K562 (cell line): ENCODE measurements at regions not wholly inside any gene's neighbourhood (a gene's known extent, or its start where the extent isn't known, plus 50 kb on each side); places are given as distances from the start of the nearest gene placed in this dataset.

Source experiments
- ATAC-seq: fragments of 200-7000 bp; cut with Tn5 transposase; 3 replicates; pipeline ENCODE4 v1.9.1; 2020; ENCODE audit warnings: moderate library complexity
- BruUV-seq: library from RNA; stranded (reverse); fragments of 400-500 nt; replicated peaks from 2 replicates; lab custom pipeline; 2021; lab: Mats Ljungman, UMichigan
- CTCF ChIA-PET: fragments of 300-600 bp; formaldehyde crosslinking; extraction: SDS; loops from one replicate; lab custom pipeline; 2021; ENCODE audit warnings: low intra/inter-chr PET ratio; lab: Yijun Ruan, JAX
- POLR2A ChIA-PET: fragments of 300-600, 350-650 bp; sonication (Branson Sonifier 250); formaldehyde crosslinking; extraction: SDS; loops from one replicate; lab custom pipeline; 2021; ENCODE audit warnings: antibody characterized with exemption, inconsistent platforms; lab: Yijun Ruan, JAX
- DNase-seq, 4 experiments: peaks; one replicate each; pipeline versions ENCODE4 v3.0.0 to v3.0.0-alpha.2; 2011 to 2018; ENCODE audit warnings: low spot score in 3 of 4, mixed read lengths in 3 of 4; ENCODE audit errors: extremely low read depth in 1 of 4
- FAIRE-seq: peaks from 2 replicates; lab custom pipeline; 2011; peaks lifted over from hg19 to GRCh38; lab: Jason Lieb, UNC
- H2AFZ ChIP-seq: 2 replicates; pipeline ENCODE4 v1.6.0; 2011; ENCODE audit warnings: low read depth, low read length, control low read depth, inconsistent platforms
- H3K27ac ChIP-seq: fragments of 200-600 bp; 3 replicates; pipeline ENCODE4 v1.8.0; 2011; ENCODE audit warnings: low read depth, mild to moderate bottlenecking, control low read depth, inconsistent platforms, low read length, moderate library complexity, mixed read lengths; ENCODE audit errors: extremely low read depth
- H3K27me3 ChIP-seq, 2 experiments: fragments of 300-600 bp in 1 of 2; 2 replicates in 1 of 2; 3 replicates in 1 of 2; pipeline versions ENCODE4 v1.6.0 to v1.8.0; 2011; ENCODE audit warnings: inconsistent platforms in 2 of 2, low read length in 2 of 2, mild to moderate bottlenecking in 1 of 2, mixed read lengths in 1 of 2, moderate library complexity in 1 of 2; ENCODE audit not compliant: control insufficient read depth in 2 of 2, insufficient read depth in 2 of 2
- H3K36me3 ChIP-seq: fragments of 300-600 bp; 3 replicates; pipeline ENCODE4 v1.8.0; 2011; ENCODE audit warnings: mild to moderate bottlenecking, low read length, inconsistent platforms; ENCODE audit not compliant: control insufficient read depth, insufficient read depth
- H3K4me1 ChIP-seq, 2 experiments: fragments of 200-600 bp in 1 of 2; replicated peaks in 1 of 2; 2 replicates in 1 of 2; 3 replicates in 1 of 2; pipeline versions ENCODE4 v1.5.1 to v1.8.0; 2011; ENCODE audit warnings: inconsistent platforms in 2 of 2, low read length in 2 of 2, mild to moderate bottlenecking in 1 of 2, mixed read lengths in 1 of 2, moderate library complexity in 1 of 2; ENCODE audit not compliant: control insufficient read depth in 2 of 2, insufficient read depth in 2 of 2
- H3K4me2 ChIP-seq: 2 replicates; pipeline ENCODE4 v1.6.1; 2011; ENCODE audit warnings: low read length, control low read depth, inconsistent platforms, mixed read lengths; ENCODE audit not compliant: insufficient read depth
- H3K4me3 ChIP-seq: fragments of 200-600 bp; sonication (generic), shearing (Covaris generic); 2 replicates; pipeline ENCODE4 v1.5.1; 2016; ENCODE audit warnings: control low read depth, inconsistent platforms
- H3K79me2 ChIP-seq: fragments of 200-600 bp; 3 replicates; pipeline ENCODE4 v1.8.0; 2011; ENCODE audit warnings: low read length, inconsistent platforms; ENCODE audit not compliant: control insufficient read depth, insufficient read depth
- H3K9ac ChIP-seq, 2 experiments: 2 replicates each; pipeline versions ENCODE4 v1.6.0 to v1.6.1; 2011; ENCODE audit warnings: low read depth in 2 of 2, low read length in 2 of 2, control low read depth in 1 of 2, inconsistent platforms in 1 of 2, mild to moderate bottlenecking in 1 of 2, mixed read lengths in 1 of 2; ENCODE audit not compliant: insufficient read depth in 1 of 2
- H3K9me1 ChIP-seq: one replicate; pipeline ENCODE4 v1.6.0; 2011; ENCODE audit warnings: inconsistent platforms, mild to moderate bottlenecking, low read length, moderate library complexity; ENCODE audit not compliant: control insufficient read depth, insufficient read depth
- H3K9me3 ChIP-seq: replicated peaks from 2 replicates; pipeline ENCODE4 v1.5.1; 2011; ENCODE audit warnings: low read depth, low read length, inconsistent platforms; ENCODE audit not compliant: control insufficient read depth, insufficient read depth
- H4K20me1 ChIP-seq: replicated peaks from 2 replicates; pipeline ENCODE4 v1.6.1; 2011; ENCODE audit warnings: low read length, inconsistent platforms, mixed read lengths; ENCODE audit not compliant: control insufficient read depth, insufficient read depth
- CCNT2 ChIP-seq: IDR thresholded peaks from 2 replicates; pipeline ENCODE4 v1.6.1; 2011; ENCODE audit warnings: borderline replicate concordance, low read depth, mild to moderate bottlenecking, moderate library complexity, mixed read lengths, low read length; ENCODE audit not compliant: insufficient read length; ENCODE audit errors: extremely low read depth
- CREM ChIP-seq: IDR thresholded peaks from 2 replicates; pipeline ENCODE4 v1.6.1; 2014; ENCODE audit warnings: antibody characterized with exemption, low read depth
- HSF4 ChIP-seq: fragments of 250-450 bp; sonication (Bioruptor Pico); IDR thresholded peaks from 2 replicates; pipeline ENCODE4 v2.1.2; 2022; ENCODE audit warnings: mild to moderate bottlenecking, moderate library complexity, borderline replicate concordance
- POU5F1 ChIP-seq: fragments of 150-350 bp; IDR thresholded peaks from 2 replicates; pipeline ENCODE4 v1.6.1; 2014; ENCODE audit warnings: borderline replicate concordance, low read length, low read depth, mild to moderate bottlenecking; ENCODE audit not compliant: partially characterized antibody
- RREB1 ChIP-seq: fragments of 250-450 bp; sonication (Bioruptor Pico); IDR thresholded peaks from 2 replicates; pipeline ENCODE4 v1.4.0; 2020
- SMAD4 ChIP-seq: fragments of 250-450 bp; sonication (Bioruptor Pico); conservative IDR thresholded peaks from 2 replicates; pipeline ENCODE4 v1.8.0; 2021; ENCODE audit warnings: inconsistent platforms, mild to moderate bottlenecking, moderate library complexity
- ZNF354B ChIP-seq: fragments of 250-450 bp; sonication (Bioruptor Pico); IDR thresholded peaks from 2 replicates; pipeline ENCODE4 v1.4.0; 2020
- ZNF436 ChIP-seq: fragments of 250-450, 450-650 bp; sonication (Bioruptor Pico); formaldehyde crosslinking; IDR thresholded peaks from 2 replicates; pipeline ENCODE4 v1.7.0; 2020; ENCODE audit warnings: mild to moderate bottlenecking
- WGBS: fragments of 100-300 bp; shearing (Covaris generic); methylation state at CpG from one replicate; pipeline ENCODE4 v1.1.6; 2016; ENCODE audit warnings: low coverage, mixed read lengths; ENCODE audit not compliant: insufficient coverage; ENCODE audit errors: missing lambda C conversion rate; 5-methylcytosine and 5-hydroxymethylcytosine counted together
- in situ Hi-C: fragments of 300-500 bp; cut with MboI; formaldehyde crosslinking; loops from 4 replicates; pipeline ENCODE4 v1.15.0; 2018; ENCODE audit warnings: inconsistent platforms, mixed read lengths
- intact Hi-C: fragments of 100-400 bp; cut with micrococcal nuclease; formaldehyde crosslinking; loops from 2 replicates; pipeline ENCODE4 v1.14.2; 2022

GRCh38 chr16:6884002-6884401 is 448.6 kb upstream of the RBFOX1 start:
- no peak for FAIRE-seq
- TF ChIP-seq HSF4 (CRISPR knock-in tag) (no peak), RREB1 (CRISPR knock-in tag) (no peak), CREM (no peak), ZNF354B (CRISPR knock-in tag) (no peak), ZNF436 (CRISPR knock-in tag) (no peak), CCNT2 (no peak), POU5F1 (no peak), SMAD4 (CRISPR knock-in tag) (no peak)
- Histone ChIP-seq H3K27me3 (no peaks in the 10 kb centered on the region; a peak in 1 of 5 replicates), H3K4me3 (no peak overlapping the region), H3K4me2 (no peak overlapping the region), H3K36me3 (no peaks in the 10 kb centered on the region), H3K27ac (no peak overlapping the region), H3K79me2 (no peaks in the 10 kb centered on the region), H2AFZ (no peak overlapping the region), H3K9ac (no peak overlapping the region), H3K9me3 (no peaks in the 10 kb centered on the region), H3K4me1 (no peaks in the 10 kb centered on the region), H4K20me1 (no peaks in the 10 kb centered on the region), H3K9me1 (no peaks in the 10 kb centered on the region)
- BruUV-seq = no TSS peak
- WGBS = 0% methylated on average over 7 of the region's 7 CpGs
- in situ Hi-C loops (no loop called here), intact Hi-C loops (no loop called here)
- ATAC-seq = no peak
- POLR2A ChIA-PET = interaction anchor here (0.6 to 1.3 kb wide), 2 partner anchors 9 to 44 kb away, joined by 3 to 4 read pairs; no protein-coding TSS in a partner anchor
- DNase-seq = no peak
- CTCF ChIA-PET = no interaction called here
